ENCODE measurements at regions not wholly inside any gene's neighbourhood (a gene's known extent, or its start where the extent isn't known, plus 50 kb on each side); places are given as distances from the start of the nearest gene placed in this dataset.

DNA sequence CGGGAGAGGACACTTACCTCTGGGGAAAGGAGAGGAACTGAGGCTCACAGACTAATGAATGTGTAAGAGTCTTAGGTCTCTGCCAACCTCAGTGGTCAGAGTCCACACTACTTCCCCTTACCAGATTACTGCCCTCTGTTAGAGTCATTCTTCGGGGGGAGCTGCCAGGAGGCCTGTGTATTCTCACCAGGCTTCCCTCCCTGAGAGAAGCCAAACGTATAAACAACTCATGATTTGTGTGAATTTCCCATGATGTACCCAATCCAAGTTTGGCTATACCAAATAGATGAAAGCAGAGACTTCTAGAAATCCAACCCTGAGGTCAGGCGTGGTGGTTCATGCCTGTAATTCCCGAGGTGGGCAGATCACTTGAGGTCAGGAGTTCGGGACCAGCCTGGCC, 77.1 kb downstream of the SLC2A10 start:
- TF ChIP-seq POLR2A (IDR thresholded peaks at IDR 0.05) = no peak
- TF ChIP-seq, protein P1, sequence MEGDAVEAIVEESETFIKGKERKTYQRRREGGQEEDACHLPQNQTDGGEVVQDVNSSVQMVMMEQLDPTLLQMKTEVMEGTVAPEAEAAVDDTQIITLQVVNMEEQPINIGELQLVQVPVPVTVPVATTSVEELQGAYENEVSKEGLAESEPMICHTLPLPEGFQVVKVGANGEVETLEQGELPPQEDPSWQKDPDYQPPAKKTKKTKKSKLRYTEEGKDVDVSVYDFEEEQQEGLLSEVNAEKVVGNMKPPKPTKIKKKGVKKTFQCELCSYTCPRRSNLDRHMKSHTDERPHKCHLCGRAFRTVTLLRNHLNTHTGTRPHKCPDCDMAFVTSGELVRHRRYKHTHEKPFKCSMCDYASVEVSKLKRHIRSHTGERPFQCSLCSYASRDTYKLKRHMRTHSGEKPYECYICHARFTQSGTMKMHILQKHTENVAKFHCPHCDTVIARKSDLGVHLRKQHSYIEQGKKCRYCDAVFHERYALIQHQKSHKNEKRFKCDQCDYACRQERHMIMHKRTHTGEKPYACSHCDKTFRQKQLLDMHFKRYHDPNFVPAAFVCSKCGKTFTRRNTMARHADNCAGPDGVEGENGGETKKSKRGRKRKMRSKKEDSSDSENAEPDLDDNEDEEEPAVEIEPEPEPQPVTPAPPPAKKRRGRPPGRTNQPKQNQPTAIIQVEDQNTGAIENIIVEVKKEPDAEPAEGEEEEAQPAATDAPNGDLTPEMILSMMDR (IDR thresholded peaks at IDR 0.05) = no peak
